Panc1 (cell line): ENCODE measurements at regions not wholly inside any gene's neighbourhood (a gene's known extent, or its start where the extent isn't known, plus 50 kb on each side); places are given as distances from the start of the nearest gene placed in this dataset.

Source experiments
- CTCF ChIP-seq: fragments of 450-650 bp; IDR thresholded peaks from 2 replicates; pipeline ENCODE4 v1.5.1; 2017; ENCODE audit warnings: mild to moderate bottlenecking
- POLR2AphosphoS5 ChIP-seq: IDR thresholded peaks from 2 replicates; pipeline ENCODE4 v1.6.1; 2012; ENCODE audit warnings: mild to moderate bottlenecking, low read depth, low read length, moderate library complexity
- REST ChIP-seq, 2 experiments: IDR thresholded peaks; 2 replicates each; pipeline ENCODE4 v1.6.1; 2011 to 2012; ENCODE audit warnings: low read depth in 2 of 2, control low read depth in 1 of 2, low read length in 1 of 2, mild to moderate bottlenecking in 1 of 2, moderate library complexity in 1 of 2; ENCODE audit not compliant: insufficient read depth in 1 of 2
- SIN3A ChIP-seq: IDR thresholded peaks from 2 replicates; pipeline ENCODE4 v1.6.1; 2012; ENCODE audit warnings: low read depth, mild to moderate bottlenecking, low read length, moderate library complexity, borderline replicate concordance; ENCODE audit not compliant: insufficient read depth

- TF ChIP-seq REST (IDR thresholded peaks at IDR 0.05; ENCODE audit: insufficient read depth in 1 of 2, low read depth in 2 of 2, low read length in 1 of 2) (no peak), CTCF (no peak), POLR2AphosphoS5 (no peak), SIN3A (no peak)
Observed at GRCh38 chr6:105644691-105645090, 241.8 kb upstream of the PREP start.
